ENCODE measurements at regions not wholly inside any gene's neighbourhood (a gene's known extent, or its start where the extent isn't known, plus 50 kb on each side); places are given as distances from the start of the nearest gene placed in this dataset.

DNA sequence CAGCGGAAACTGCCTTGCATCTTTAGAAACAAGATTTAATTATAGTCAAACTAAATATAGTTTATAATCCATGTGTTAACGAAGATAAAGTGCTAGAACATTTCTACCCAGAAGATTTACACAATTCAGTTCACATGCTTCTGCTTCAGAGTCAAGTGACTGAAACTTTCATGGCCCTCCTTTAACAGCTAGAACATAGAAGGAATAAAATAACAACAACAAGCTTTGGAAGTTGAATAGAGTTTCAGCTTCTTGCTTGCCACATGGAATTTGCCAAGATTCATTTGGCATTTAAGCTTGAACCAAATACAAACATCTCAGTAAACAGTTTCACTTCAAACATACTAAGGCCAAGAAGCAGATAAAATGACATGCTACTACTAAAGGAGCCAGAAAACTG is 676.3 kb upstream of the ANO3 start:
- no peak for ATAC-seq (replicated peaks)

DNA sequence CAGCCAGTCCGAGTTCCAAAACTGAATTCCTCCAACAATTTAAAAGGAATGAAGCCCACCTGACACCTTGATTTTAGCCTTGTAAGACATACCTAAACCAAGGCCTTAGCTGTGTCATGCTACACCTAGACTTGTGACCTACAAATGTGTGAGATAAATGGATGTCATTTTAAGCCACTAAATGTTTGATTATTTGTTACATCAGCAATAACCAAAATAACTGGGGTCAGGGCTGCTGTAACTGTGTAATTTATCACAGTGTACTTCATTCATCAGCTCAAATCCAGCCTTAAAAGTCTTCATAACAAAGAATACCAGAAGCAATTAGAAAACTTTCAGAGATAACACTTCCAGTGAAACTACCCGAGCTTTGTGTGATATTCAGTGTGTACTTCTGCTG is 673.0 kb upstream of the ANO3 start:
- Mint-ChIP-seq H3K4me1 (no peaks in the 10 kb centered on the region), H3K9me3 (peaks cover 7% of the 10 kb centered on the region), H3K27ac (no peak overlapping the region), H3K27me3 (no peaks in the 10 kb centered on the region), H3K4me3 (no peak overlapping the region), H3K36me3 (ENCODE audit: low read depth) (no peaks in the 10 kb centered on the region)
- no peak for ATAC-seq (replicated peaks)

More for the DNA sequence above, 676.3 kb upstream of the ANO3 start:
- H3K4me3 Mint-ChIP-seq, result no peak overlapping the region
- H3K36me3 Mint-ChIP-seq (ENCODE audit: low read depth), result no peaks in the 10 kb centered on the region
- H3K27ac Mint-ChIP-seq, result no peak overlapping the region
- H3K4me1 Mint-ChIP-seq, result no peaks in the 10 kb centered on the region
- H3K27me3 Mint-ChIP-seq, result no peaks in the 10 kb centered on the region
- H3K9me3 Mint-ChIP-seq, result peaks cover 4% of the 10 kb centered on the region

DNA sequence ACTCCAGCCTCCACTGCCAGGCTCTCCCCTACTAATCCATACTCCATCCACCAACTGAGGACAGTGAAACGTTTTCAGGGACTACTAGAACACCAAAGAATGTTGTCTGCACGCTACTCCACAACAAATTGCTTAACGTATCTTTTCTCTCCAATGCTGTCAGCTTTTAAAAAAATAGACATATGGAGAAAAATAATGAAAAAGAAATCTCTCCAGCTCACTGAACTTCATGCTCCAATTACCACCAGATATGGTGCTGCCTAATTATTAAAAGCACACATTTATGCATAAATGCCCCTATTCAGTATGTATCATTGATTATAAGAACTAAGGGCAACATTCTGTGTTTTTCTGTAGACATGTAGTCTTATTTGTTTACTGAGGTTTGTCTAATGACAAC is 672.2 kb upstream of the ANO3 start:
- no peak for ATAC-seq (replicated peaks)
- peaks cover 7% of the 10 kb centered on the region for H3K9me3 Mint-ChIP-seq
- no peaks in the 10 kb centered on the region for H3K4me1 Mint-ChIP-seq
- H3K36me3 Mint-ChIP-seq (ENCODE audit: low read depth), result no peaks in the 10 kb centered on the region
- H3K4me3 Mint-ChIP-seq, result no peak overlapping the region
- H3K27me3 Mint-ChIP-seq, result no peaks in the 10 kb centered on the region
- no peak overlapping the region for H3K27ac Mint-ChIP-seq

DNA sequence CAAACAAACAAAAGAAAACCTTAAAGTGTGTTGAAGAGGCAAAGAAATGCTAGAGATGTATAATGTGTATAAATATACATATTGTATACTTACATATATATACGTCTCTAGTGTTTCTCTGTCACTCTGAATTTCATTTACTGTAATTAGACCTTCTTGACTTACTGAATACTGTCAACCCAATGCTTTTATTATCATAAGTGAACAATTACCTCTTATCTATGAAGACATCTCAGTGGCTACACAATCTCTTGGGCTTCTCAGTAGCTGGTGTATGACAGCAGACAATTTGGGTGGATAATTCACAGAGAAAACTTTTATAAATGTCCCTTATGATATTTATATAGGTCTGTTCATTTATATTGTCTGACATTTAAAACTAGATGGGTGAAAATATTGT is 664.1 kb upstream of the ANO3 start:
- Mint-ChIP-seq H3K27me3 (no peaks in the 10 kb centered on the region), H3K9me3 (peaks cover 11% of the 10 kb centered on the region), H3K27ac (no peak overlapping the region), H3K36me3 (ENCODE audit: low read depth) (no peaks in the 10 kb centered on the region), H3K4me3 (no peak overlapping the region), H3K4me1 (no peaks in the 10 kb centered on the region)
- no peak for ATAC-seq (replicated peaks)

DNA sequence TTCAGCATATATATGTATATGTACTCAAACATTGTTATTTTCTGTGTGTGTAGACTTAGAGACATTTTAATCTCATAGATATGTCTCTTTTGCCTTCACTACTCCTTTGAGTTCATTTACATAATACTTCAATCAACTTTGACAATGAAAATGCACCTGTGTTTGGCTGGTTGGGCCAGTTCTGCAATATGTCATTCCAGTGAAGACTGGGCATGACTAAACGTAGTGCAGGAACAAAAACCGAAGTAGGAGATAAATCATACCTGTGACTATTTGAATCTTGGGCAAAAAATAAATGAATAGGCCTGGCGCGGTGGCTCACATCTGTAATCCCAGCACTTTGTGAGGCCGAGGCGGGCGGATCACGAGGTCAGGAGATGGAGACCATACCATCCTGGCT is 640.0 kb upstream of the ANO3 start:
- H3K4me3 Mint-ChIP-seq, result no peak overlapping the region

DNA sequence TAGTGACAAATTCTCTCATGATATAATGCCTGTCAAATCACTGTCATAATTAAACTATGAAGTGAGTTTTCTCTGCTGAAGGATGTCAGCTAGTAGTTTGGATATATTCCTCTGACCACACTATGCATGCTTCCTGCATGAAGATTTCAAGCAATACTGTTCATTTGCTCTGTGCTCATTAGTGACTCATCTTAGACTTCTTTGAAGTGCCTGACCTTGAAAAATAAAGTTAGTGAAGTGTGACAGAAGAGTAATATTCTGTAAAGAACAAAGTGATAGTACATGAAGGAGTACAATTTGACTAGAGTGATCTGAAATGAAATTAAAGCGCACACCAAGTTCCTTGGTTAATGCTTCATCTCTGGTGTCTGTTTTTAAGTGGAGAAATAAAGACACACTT is 629.5 kb upstream of the ANO3 start:
- Mint-ChIP-seq H3K9me3 (peaks cover 15% of the 10 kb centered on the region), H3K36me3 (ENCODE audit: low read depth) (no peaks in the 10 kb centered on the region), H3K27ac (no peak overlapping the region), H3K4me1 (no peaks in the 10 kb centered on the region), H3K4me3 (no peak overlapping the region), H3K27me3 (no peaks in the 10 kb centered on the region)
- ATAC-seq (replicated peaks), result no peak

More for the DNA sequence above, 640.0 kb upstream of the ANO3 start:
- Mint-ChIP-seq H3K27ac (no peak overlapping the region), H3K36me3 (ENCODE audit: low read depth) (no peaks in the 10 kb centered on the region), H3K27me3 (no peaks in the 10 kb centered on the region), H3K9me3 (peaks cover 13% of the 10 kb centered on the region), H3K4me1 (no peaks in the 10 kb centered on the region)
- ATAC-seq (replicated peaks), result no peak

DNA sequence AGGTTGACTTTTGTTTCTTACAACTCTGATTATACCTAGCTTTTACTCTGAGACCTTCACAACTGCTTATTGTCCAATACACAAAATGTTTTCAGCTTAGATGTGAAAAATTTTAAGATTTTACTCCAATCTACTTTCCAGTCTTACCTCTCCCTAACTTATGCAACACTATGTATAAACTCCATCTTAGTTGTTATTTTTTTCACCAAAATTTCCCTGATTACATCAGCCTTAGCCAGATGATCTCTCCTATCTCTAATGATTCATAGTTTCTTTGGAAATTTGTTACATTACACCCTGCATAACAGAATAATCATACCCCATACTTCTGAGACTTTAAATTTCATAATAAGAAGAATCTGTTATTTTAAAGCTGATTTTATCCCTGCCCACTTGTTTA is 621.0 kb upstream of the ANO3 start:
- no peaks in the 10 kb centered on the region for H3K27me3 Mint-ChIP-seq
- H3K4me1 Mint-ChIP-seq, result no peaks in the 10 kb centered on the region
- ATAC-seq (replicated peaks), result no peak
- H3K27ac Mint-ChIP-seq, result no peak overlapping the region
- H3K36me3 Mint-ChIP-seq (ENCODE audit: low read depth), result no peaks in the 10 kb centered on the region
- no peak overlapping the region for H3K4me3 Mint-ChIP-seq
- H3K9me3 Mint-ChIP-seq, result peaks cover 16% of the 10 kb centered on the region

DNA sequence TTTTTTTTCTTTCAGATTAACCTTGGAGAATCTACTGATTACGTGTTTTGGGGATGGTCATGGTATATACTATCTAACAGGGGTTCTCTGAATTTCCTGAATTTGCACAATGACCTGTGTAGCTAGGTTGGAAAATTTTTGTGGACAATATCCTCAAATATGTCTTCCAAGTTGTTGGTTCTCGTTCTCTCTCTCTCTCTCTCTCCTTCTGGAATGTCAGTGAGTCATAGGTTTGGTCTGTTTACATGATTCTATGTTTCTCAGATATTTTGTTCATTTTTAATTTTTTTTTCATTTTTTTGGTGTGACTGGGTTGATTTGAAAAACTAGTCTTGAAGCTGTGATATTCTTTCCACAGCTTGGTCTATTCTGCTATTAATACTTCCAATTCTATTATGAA is 604.0 kb upstream of the ANO3 start:
- Mint-ChIP-seq H3K36me3 (ENCODE audit: low read depth) (no peaks in the 10 kb centered on the region), H3K4me3 (no peak overlapping the region), H3K27ac (no peak overlapping the region), H3K27me3 (no peaks in the 10 kb centered on the region), H3K4me1 (no peaks in the 10 kb centered on the region), H3K9me3 (peaks cover 15% of the 10 kb centered on the region)
- ATAC-seq (replicated peaks), result no peak

DNA sequence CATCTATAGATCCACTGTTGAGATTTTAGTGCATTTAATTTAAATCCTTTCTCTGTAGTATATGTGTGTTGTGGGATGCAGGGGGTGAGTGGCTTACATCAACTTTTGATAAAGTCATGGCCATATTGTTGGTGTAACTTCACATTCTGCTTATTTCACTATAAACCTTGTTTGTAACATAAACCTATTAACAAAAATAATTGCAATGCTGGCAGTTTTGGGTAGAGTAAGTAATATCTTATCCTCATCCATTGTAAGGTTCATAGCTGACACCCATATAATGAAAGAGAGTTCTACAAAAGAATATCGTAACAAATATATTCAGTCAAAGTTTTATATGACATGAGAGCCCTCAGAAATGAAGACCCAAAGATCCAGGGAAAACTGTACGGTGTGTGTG is 601.7 kb upstream of the ANO3 start:
- Mint-ChIP-seq H3K27me3 (no peaks in the 10 kb centered on the region), H3K36me3 (ENCODE audit: low read depth) (no peaks in the 10 kb centered on the region), H3K4me1 (no peaks in the 10 kb centered on the region), H3K27ac (no peak overlapping the region), H3K9me3 (peaks cover 9% of the 10 kb centered on the region), H3K4me3 (no peak overlapping the region)
- ATAC-seq (replicated peaks), result no peak

DNA sequence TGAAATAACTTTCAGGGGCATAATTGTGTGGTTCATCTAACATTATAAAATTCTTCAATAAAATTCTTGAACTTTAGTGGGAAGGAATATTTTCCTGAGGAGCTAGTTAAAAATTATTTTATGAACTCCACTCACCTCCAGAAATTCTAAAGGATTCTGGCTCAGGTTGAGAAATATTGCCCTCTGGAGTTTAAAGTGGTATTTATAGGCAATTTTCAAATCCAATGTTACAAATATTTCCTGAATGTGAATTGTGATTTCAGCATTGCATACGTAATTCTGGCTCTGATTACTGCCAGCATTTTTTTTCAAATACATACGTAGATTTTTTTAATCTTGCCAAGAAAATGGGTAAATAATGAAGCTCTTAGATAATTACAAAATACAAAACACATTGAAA is 598.2 kb upstream of the ANO3 start:
- no peaks in the 10 kb centered on the region for H3K4me1 Mint-ChIP-seq
- H3K36me3 Mint-ChIP-seq (ENCODE audit: low read depth), result no peaks in the 10 kb centered on the region
- H3K27me3 Mint-ChIP-seq, result no peaks in the 10 kb centered on the region
- peaks cover 4% of the 10 kb centered on the region for H3K9me3 Mint-ChIP-seq
- H3K4me3 Mint-ChIP-seq, result no peak overlapping the region
- no peak overlapping the region for H3K27ac Mint-ChIP-seq
- ATAC-seq (replicated peaks), result no peak

DNA sequence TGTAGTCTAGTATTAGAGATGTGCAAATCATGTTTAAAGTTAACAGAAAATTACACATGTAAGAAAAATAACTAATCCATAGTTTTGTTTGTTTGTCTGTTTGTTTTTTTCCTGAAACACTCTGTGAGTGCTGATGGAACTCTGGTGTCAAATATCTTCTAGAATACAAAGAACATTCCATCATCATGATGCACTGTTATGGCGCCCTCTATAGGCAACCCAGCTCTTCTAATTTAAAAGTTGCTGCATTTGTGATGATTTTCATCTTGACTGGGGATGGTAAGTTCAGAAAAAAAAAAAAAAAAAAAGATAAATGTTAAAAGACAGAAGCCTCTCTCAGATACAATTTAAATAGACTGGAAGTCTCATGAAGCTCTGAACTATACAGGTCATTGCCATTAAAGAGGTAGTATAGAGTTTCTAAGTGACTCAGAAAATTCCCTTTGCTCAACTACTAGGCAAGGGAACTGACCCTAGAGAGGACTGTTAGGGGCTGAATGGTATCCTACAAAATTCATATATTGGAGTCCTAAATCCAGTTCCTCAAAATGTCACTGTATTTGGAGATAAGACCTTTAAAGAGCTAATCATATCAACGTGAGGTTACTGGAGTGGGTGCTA is 597.2 kb upstream of the ANO3 start:
- H3K27ac Mint-ChIP-seq, result no peak overlapping the region
- no peaks in the 10 kb centered on the region for H3K27me3 Mint-ChIP-seq
- ATAC-seq (replicated peaks), result no peak
- H3K9me3 Mint-ChIP-seq, result peaks cover 8% of the 10 kb centered on the region
- no peaks in the 10 kb centered on the region for H3K4me1 Mint-ChIP-seq
- no peak overlapping the region for H3K4me3 Mint-ChIP-seq
- no peaks in the 10 kb centered on the region for H3K36me3 Mint-ChIP-seq (ENCODE audit: low read depth)

DNA sequence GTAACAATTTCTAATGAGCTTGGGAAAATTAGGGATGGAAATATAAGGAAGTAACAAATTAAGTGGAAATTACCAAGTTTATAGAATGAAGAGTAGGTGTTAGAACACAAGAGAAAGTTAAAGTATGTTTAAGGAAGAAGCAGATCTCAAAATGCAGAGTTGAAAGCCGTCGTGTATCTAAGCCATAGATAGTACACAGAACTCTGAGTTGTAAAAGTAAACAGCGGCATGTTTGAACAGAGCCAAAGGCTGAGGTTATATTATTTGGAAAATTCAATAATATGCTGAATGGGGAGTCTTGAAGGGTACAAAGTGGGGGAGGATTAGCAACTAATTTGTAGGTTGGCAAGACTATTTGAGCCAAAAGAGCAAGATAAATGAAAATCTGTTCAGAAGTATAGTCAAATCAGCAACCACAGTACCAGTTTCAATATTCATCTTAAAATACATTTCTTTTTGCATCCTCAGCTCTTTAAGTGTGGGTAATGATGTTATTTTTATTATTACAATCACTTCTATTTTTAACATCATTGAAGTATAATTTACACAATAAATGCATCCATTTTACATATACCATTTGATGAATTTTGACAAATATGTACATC is 594.8 kb upstream of the ANO3 start:
- no peak for ATAC-seq (replicated peaks)
- Mint-ChIP-seq H3K9me3 (peaks cover 9% of the 10 kb centered on the region), H3K4me1 (no peaks in the 10 kb centered on the region), H3K4me3 (no peak overlapping the region), H3K27ac (no peak overlapping the region), H3K27me3 (no peaks in the 10 kb centered on the region), H3K36me3 (ENCODE audit: low read depth) (no peaks in the 10 kb centered on the region)

DNA sequence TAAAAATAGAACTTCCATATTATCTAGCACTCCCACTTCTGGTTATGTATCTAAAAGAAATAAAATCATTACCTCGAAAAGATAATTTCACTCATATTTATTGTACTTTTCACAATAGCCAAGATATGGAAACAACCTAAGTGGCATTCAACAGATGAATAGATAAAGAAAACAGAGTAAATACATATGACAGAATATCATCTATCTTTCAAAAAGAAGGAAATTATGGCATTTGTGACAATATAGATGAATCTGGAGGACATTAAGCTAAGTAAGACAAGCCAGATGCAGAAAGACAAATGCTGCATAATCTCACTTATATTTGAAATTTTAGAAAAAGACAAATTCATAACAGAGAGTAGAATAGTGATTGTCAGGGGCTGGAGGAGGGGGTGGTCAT is 590.0 kb upstream of the ANO3 start:
- Mint-ChIP-seq H3K4me1 (no peaks in the 10 kb centered on the region), H3K27me3 (no peaks in the 10 kb centered on the region), H3K9me3 (peaks cover 9% of the 10 kb centered on the region), H3K4me3 (no peak overlapping the region), H3K36me3 (ENCODE audit: low read depth) (no peaks in the 10 kb centered on the region), H3K27ac (no peak overlapping the region)
- ATAC-seq (replicated peaks), result no peak

DNA sequence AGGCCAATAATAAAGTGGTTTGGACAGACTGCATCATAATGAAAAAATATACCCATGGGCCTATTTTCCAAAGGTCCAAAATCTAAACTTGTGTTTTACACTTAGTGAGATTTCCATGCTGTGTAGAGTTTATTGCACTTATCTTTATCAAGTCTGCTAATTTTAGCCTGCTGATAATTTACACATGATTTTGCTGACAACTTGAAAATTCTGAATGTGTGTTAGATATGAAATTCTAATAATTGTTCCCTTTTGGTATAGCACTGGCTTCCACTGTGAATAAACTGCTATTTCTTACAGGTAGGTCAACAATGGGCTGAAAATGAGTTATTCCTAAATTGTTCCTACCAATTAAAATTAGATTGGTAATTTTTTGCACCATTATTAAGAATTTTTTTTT is 589.1 kb upstream of the ANO3 start:
- ATAC-seq (replicated peaks), result no peak

DNA sequence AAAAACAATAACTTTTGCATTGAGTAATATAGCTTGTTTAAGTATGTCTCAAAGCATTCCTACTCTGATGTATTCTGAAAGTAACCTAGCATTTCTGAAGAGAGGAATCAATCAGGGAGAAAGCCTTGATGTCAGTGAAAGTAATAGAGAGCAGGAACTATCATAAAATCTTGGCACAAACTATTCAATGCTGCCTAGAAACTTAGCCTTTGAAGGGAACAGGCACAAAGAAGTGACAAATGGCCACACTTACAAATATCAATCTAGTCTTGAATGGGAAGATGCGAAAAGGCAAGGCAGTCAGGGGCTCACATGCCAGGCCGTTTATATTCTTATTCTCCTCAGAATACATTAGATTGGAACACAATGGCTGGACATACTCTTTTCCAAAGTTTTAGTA is 576.5 kb upstream of the ANO3 start:
- H3K27me3 Mint-ChIP-seq, result no peaks in the 10 kb centered on the region
- no peaks in the 10 kb centered on the region for H3K4me1 Mint-ChIP-seq
- no peak overlapping the region for H3K27ac Mint-ChIP-seq
- peaks cover 19% of the 10 kb centered on the region for H3K9me3 Mint-ChIP-seq
- H3K4me3 Mint-ChIP-seq, result no peak overlapping the region
- no peak for ATAC-seq (replicated peaks)
- no peaks in the 10 kb centered on the region for H3K36me3 Mint-ChIP-seq (ENCODE audit: low read depth)

More for the DNA sequence above, 589.1 kb upstream of the ANO3 start:
- Mint-ChIP-seq H3K4me1 (no peaks in the 10 kb centered on the region), H3K27ac (no peak overlapping the region), H3K27me3 (no peaks in the 10 kb centered on the region), H3K36me3 (ENCODE audit: low read depth) (no peaks in the 10 kb centered on the region), H3K9me3 (peaks cover 9% of the 10 kb centered on the region), H3K4me3 (no peak overlapping the region)

Measured in activated T-helper 17 cell treated with anti-CD3 and anti-CD28 coated beads, Interleukin-2, amount 50 U/mL, for 72 hours (primary cell).